ENCODE measurements at regions not wholly inside any gene's neighbourhood (a gene's known extent, or its start where the extent isn't known, plus 50 kb on each side); places are given as distances from the start of the nearest gene placed in this dataset.
"Not testable (repeated sequence)": the region's sequence is repeated elsewhere in the genome, so short reads cannot be mapped to it uniquely, and the experiment has no call there.

DNA sequence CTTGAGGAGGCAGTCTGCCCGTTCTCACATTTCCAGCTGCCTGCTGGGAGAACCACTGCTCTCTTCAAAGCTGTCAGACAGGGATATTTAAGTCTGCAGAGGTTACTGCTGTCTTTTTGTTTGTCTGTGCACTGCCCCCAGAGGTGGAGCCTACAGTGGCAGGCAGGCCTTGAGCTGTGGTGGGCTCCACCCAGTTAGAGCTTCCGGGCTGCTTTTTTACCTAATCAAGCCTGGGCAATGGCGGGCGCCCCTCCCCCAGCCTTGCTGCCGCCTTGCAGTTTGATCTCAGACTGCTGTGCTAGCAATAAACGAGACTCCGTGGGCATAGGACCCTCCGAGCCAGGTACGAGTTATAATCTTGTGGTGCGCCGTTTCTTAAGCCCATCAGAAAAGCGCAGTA lies 414.6 kb upstream of the GRIN3A start:
- not testable (repeated sequence) for DNase-seq

GRCh38 chr9:102135768-102136167 lies 397.3 kb upstream of the GRIN3A start:
- DNase-seq = no peak

DNA sequence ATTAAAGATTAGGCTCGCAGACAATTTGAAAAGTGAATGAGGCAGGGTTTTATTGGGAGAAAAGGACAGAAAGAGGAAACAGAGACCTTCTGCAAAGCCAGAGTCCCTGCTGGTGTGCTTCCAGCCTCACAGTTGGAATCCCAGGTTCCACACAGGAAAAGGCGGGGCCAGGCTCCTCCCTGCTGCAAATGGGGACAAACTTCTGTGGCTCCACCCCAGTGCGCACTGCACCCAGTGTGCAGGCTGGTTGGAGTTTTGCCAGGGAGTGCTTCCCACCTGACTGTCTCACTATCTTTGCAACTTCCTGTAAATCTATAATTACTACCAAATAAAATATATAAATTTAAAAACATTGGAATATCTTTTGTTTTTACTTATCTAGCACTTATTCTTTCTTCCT lies 386.0 kb upstream of the GRIN3A start:
- no peak for DNase-seq

- DNase-seq = no peak
Observed at GRCh38 chr9:102114557-102114956, 376.1 kb upstream of the GRIN3A start.

DNA sequence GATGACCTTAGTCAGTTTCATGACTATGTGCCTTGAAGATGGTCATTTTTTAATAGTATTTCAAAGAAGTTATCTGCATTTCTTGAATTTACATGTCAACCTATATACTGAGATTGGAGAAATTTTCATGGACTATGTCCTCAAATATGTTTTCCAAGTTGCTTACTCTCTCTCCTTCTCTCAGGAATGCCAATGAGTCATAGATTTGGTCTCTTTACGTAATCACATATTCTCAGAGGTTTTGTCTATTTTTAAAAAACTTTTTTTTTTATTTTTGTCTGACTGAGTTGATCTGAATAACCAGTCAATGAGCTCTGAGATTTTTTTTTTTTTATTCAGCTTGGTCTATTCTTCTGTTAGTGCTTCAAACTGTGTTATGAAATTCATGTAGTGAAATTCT lies 374.7 kb upstream of the GRIN3A start:
- no peak for DNase-seq

GRCh38 chr9:102106439-102106838 lies 368.0 kb upstream of the GRIN3A start:
- no peak for DNase-seq

- DNase-seq = no peak
Observed at GRCh38 chr9:102101723-102102122, 363.3 kb upstream of the GRIN3A start.

DNA sequence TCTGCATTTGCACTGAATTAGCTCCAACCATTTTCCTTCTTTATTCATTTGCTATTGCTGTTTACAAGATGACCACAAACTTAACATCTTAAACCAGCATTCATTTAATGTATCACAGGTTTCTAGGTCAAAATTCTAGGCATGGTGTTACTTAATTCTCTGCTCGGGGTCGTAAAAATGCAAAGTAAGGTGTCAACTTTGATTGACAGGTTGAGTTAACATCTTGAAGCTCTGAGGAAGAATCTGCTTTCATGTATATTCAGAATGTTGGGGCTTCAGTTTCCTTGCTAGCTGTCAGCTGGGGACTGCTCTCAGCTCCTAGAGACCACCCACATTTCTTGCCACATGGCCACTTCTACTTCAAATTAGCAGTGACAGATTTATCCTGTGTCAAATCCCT lies 348.7 kb upstream of the GRIN3A start:
- no peak for DNase-seq

GRCh38 chr9:102085548-102085947 lies 347.1 kb upstream of the GRIN3A start:
- DNase-seq = no peak

DNA sequence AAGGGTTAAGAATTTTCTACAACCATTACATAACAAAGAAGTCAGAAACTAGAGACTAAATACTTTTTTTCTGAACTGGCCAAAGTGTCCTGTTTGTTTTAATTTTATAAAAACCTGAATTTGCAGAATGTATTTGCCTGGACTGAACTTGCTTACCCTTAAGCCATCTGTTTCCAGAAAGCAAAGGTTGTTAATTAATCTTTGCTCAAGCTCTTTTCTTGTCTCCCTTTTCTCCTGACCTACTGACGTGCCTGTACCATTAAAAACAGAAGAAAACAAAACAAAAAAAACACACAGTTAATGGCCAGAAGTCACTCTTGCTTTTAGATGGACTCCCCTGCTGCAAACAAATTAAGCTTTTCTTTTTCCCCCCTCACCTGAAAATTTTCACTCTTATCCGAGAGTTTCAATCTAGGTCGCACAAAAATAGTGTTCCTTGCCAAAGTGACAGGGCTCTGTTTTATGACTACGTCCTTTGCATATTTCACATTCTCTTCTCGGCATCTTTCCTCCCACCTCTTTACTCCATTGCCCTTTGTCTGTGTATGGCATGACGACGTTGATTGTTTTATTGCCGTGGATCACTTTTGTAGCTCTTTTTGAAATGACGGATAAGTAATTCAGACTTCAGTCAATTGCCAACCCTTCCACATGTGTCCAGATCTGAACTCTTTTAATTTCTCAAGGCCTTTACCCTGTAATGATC lies 333.8 kb upstream of the GRIN3A start:
- no peak for DNase-seq

DNA sequence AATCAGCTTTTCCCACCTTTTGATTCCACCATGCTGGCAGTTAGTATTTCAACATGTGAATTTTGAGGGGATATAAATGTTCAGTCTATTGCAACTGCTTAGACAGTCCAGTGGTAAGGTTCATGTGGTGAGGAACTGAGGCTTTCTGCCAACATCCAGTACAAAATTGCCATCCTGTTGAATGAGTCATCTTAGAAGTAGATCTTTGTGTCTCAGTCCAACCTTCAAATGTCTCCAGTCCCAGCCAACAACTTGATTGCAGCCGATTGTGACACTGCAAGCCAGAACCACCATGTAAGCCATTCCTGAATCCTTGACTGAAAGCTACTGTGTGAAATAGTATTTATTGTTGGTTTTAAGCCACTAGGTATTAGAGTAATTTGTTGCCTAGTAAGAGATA lies 331.5 kb upstream of the GRIN3A start:
- no peak for DNase-seq

DNA sequence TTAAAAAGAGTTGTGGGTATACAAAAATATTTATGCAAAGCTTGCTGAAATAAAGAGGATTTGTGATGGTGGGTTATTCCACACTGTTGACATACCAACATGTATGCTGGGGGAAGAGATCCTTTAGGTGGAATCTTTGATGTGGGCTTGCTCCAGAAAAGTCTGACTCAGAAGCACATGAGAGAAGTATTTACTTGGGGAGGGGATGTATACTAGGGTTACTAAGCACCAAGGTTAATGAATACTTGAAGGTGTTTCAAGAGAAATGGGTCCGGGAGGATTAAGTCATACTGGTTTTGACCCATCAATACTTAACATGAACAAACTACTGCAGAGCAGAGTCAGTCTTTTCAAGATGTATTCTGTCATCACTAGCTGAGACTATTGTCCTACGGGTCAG lies 316.4 kb upstream of the GRIN3A start:
- DNase-seq = no peak

- no peak for DNase-seq
Observed at GRCh38 chr9:102049586-102050246, 311.3 kb upstream of the GRIN3A start.

- DNase-seq = no peak
Observed at GRCh38 chr9:102047549-102047948, 309.1 kb upstream of the GRIN3A start.

- DNase-seq = no peak
Observed at GRCh38 chr9:102044133-102044532, 305.7 kb upstream of the GRIN3A start.

DNA sequence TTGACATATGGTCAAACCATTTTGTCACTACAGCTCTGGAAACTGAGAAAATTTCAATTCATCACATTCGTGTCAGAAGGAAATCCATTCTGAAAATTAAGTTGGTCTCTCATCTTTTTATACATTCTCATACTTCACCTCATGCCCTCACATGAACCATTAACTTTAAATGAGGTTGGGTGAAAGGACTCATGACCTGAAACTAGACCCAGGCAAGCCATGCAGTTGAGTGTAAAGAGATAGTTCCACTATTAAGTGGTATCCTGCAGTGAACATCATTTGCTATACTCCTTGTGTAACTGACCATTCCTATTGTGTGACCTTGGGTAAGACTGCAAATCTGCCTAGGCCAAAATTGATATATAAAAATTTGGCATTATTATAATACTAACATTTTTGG lies 299.6 kb upstream of the GRIN3A start:
- no peak for DNase-seq

- no peak for DNase-seq
Observed at GRCh38 chr9:102035929-102036328, 297.5 kb upstream of the GRIN3A start.

DNA sequence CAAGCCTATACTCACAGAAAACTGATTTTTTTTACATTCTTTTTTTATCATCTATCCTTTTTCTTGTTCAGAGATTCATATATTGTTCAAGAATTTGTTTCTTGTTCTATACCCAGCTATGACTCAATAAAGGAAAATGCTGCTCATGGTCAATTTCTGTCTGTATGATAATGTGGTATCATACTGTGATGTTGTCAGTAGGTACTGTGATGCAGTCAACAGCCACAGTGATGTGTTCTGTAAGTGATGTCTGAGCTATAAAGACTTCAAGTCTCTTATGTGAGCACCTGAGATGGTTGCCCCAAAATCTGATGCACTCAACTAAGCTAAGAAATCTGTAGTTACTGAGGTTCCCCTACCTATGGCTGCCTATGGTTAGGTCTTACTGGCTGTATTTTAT lies 294.2 kb upstream of the GRIN3A start:
- no peak for DNase-seq

DNA sequence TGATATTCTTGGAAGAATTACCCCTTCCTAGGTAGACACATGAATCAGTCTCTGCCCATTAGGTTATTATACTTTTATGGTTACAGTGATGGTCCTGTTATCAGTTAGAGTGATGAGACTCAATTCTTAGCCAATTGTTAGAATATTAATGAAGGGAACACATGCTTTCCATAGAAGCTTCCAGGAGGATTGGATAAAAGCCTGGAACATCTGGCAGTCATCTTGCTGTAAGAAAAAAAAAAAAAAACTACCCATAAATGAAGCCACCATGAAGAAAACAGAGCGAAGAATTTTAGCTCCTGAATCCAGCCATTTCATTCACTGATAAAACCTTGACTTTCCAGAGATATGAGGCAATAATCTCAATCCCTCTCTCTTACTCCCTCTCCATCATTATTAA lies 262.5 kb upstream of the GRIN3A start:
- DNase-seq = no peak

DNA sequence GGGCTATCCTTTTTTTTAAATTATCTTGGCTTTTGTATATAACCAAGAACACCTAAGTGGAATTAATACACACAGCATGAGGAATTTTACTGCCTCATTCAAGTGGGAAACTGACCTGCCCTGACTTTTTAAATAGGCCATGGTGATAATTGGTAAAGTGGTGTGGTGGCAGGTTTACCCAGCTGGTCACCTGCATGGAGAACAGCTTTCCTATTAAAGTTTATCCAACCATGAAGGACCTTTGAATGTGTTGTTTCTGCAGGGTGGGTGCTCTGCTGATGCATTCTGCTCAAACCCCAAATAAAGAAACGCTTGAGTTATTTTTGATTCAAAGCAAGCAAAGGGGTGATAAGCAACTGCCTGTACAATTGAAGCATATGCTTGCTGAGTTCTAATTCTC lies 261.0 kb upstream of the GRIN3A start:
- no peak for DNase-seq

GRCh38 chr9:101995231-101995630 lies 256.8 kb upstream of the GRIN3A start:
- no peak for DNase-seq

GRCh38 chr9:101993771-101994170 lies 255.3 kb upstream of the GRIN3A start:
- no peak for DNase-seq

GRCh38 chr9:101991926-101992325 lies 253.5 kb upstream of the GRIN3A start:
- no peak for DNase-seq

- peak in 1 of 2 donors; percentile 30 for DNase-seq
Observed at GRCh38 chr9:101977614-101978210, 239.3 kb upstream of the GRIN3A start.
